SU-DHL-6 (cell line): ENCODE measurements at regions not wholly inside any gene's neighbourhood (a gene's known extent, or its start where the extent isn't known, plus 50 kb on each side); places are given as distances from the start of the nearest gene placed in this dataset.

ENCODE experiments used
- CTCF ChIP-seq: fragments of 200-600 bp; sonication (generic); IDR thresholded peaks from one replicate; pipeline ENCODE4 v1.5.1; 2017; ENCODE audit warnings: antibody characterized with exemption, mild to moderate bottlenecking, low read length, moderate library complexity; ENCODE audit not compliant: insufficient read depth, poor library complexity, severe bottlenecking
- EZH2phosphoT487 ChIP-seq: fragments of 200-600 bp; sonication (generic), shearing (Covaris generic); conservative IDR thresholded peaks from 2 replicates; pipeline ENCODE4 v1.6.1; 2018; ENCODE audit warnings: mild to moderate bottlenecking, antibody characterized with exemption, low read length, moderate library complexity, mixed read lengths

GRCh38 chr10:42482411-42482810 is 156.0 kb downstream of the ZNF33B start:
- TF ChIP-seq EZH2phosphoT487 (no peak), CTCF (no peak)
